Skeletal muscle cell (primary cell): ENCODE measurements at regions not wholly inside any gene's neighbourhood (a gene's known extent, or its start where the extent isn't known, plus 50 kb on each side); places are given as distances from the start of the nearest gene placed in this dataset.

Experiments
- DNase-seq: peaks from one replicate; pipeline ENCODE4 v3.0.0-alpha.2; 2010; ENCODE audit warnings: low read depth
- H3K4me3 ChIP-seq: 2 replicates; pipeline ENCODE4 v1.5.1; 2011; ENCODE audit warnings: low read depth, mild to moderate bottlenecking, control low read depth, low read length, moderate library complexity

- DNase-seq, result no peak
- no peak overlapping the region for H3K4me3 ChIP-seq
Observed at GRCh38 chr4:11149612-11150259, 279.0 kb downstream of the HS3ST1 start.

GRCh38 chr4:11139871-11140270 lies 288.8 kb downstream of the HS3ST1 start:
- no peak for DNase-seq
- no peak overlapping the region for H3K4me3 ChIP-seq

- no peak for DNase-seq
- H3K4me3 ChIP-seq, result no peak overlapping the region
Observed at GRCh38 chr4:11138964-11139363, 289.7 kb downstream of the HS3ST1 start.

- no peak for DNase-seq
- H3K4me3 ChIP-seq, result no peak overlapping the region
Observed at GRCh38 chr4:11134705-11135104, 294.0 kb downstream of the HS3ST1 start.

GRCh38 chr4:11133868-11134267 lies 294.8 kb downstream of the HS3ST1 start:
- H3K4me3 ChIP-seq, result no peak overlapping the region
- DNase-seq, result no peak

- DNase-seq, result no peak
Observed at GRCh38 chr4:11132478-11132877, 296.2 kb downstream of the HS3ST1 start.

GRCh38 chr4:11131491-11131890 lies 297.2 kb downstream of the HS3ST1 start:
- no peak overlapping the region for H3K4me3 ChIP-seq
- no peak for DNase-seq

More at GRCh38 chr4:11132478-11132877, 296.2 kb downstream of the HS3ST1 start:
- H3K4me3 ChIP-seq, result no peak overlapping the region

- DNase-seq, result peak; percentile 17
Observed at GRCh38 chr4:11130195-11130970, 298.3 kb downstream of the HS3ST1 start.

GRCh38 chr4:11120435-11120834 lies 308.3 kb downstream of the HS3ST1 start:
- H3K4me3 ChIP-seq, result no peak overlapping the region

More at GRCh38 chr4:11130195-11130970, 298.3 kb downstream of the HS3ST1 start:
- no peak overlapping the region for H3K4me3 ChIP-seq

GRCh38 chr4:11119474-11119873 lies 309.2 kb downstream of the HS3ST1 start:
- no peak overlapping the region for H3K4me3 ChIP-seq
- DNase-seq, result no peak

More at GRCh38 chr4:11120435-11120834, 308.3 kb downstream of the HS3ST1 start:
- DNase-seq, result no peak

- DNase-seq, result no peak
- H3K4me3 ChIP-seq, result no peak overlapping the region
Observed at GRCh38 chr4:11118513-11118912, 310.2 kb downstream of the HS3ST1 start.

GRCh38 chr4:11116940-11117339 lies 311.8 kb downstream of the HS3ST1 start:
- no peak overlapping the region for H3K4me3 ChIP-seq
- no peak for DNase-seq

GRCh38 chr4:11111876-11112275 lies 316.8 kb downstream of the HS3ST1 start:
- no peak overlapping the region for H3K4me3 ChIP-seq
- DNase-seq, result no peak

- DNase-seq, result no peak
- H3K4me3 ChIP-seq, result no peak overlapping the region
Observed at GRCh38 chr4:11111370-11111769, 317.3 kb downstream of the HS3ST1 start.

- H3K4me3 ChIP-seq, result no peak overlapping the region
- no peak for DNase-seq
Observed at GRCh38 chr4:11106759-11107158, 321.9 kb downstream of the HS3ST1 start.

- no peak for DNase-seq
- no peak overlapping the region for H3K4me3 ChIP-seq
Observed at GRCh38 chr4:11106190-11106589, 322.5 kb downstream of the HS3ST1 start.

GRCh38 chr4:11105715-11106114 lies 323.0 kb downstream of the HS3ST1 start:
- no peak overlapping the region for H3K4me3 ChIP-seq
- no peak for DNase-seq

- no peak for DNase-seq
- no peak overlapping the region for H3K4me3 ChIP-seq
Observed at GRCh38 chr4:11098461-11098860, 330.2 kb downstream of the HS3ST1 start.

- DNase-seq, result no peak
- H3K4me3 ChIP-seq, result no peak overlapping the region
Observed at GRCh38 chr4:11097725-11098124, 331.0 kb downstream of the HS3ST1 start.

GRCh38 chr4:11081006-11081405 lies 347.7 kb downstream of the HS3ST1 start:
- DNase-seq, result no peak
- no peak overlapping the region for H3K4me3 ChIP-seq

GRCh38 chr4:11079171-11079570 lies 349.5 kb downstream of the HS3ST1 start:
- no peak overlapping the region for H3K4me3 ChIP-seq

More at GRCh38 chr4:11079171-11079570, 349.5 kb downstream of the HS3ST1 start:
- DNase-seq, result no peak
